ENCODE measurements at regions not wholly inside any gene's neighbourhood (a gene's known extent, or its start where the extent isn't known, plus 50 kb on each side); places are given as distances from the start of the nearest gene placed in this dataset.

- no peak for TF ChIP-seq CTCF (IDR thresholded peaks at IDR 0.05; ENCODE audit: low read length, missing control alignments)
- DNase-seq (ENCODE audit: low read depth) = no peak
- no peak overlapping the region for H3K4me3 ChIP-seq (replicated peaks; ENCODE audit: low read depth, low read length)
Observed at GRCh38 chr5:78726571-78726970, 78.0 kb upstream of the LHFPL2 start.

GRCh38 chr5:78726003-78726402, 77.4 kb upstream of the LHFPL2 start:
- DNase-seq (ENCODE audit: low read depth) = no peak
- no peak for TF ChIP-seq CTCF (IDR thresholded peaks at IDR 0.05; ENCODE audit: low read length, missing control alignments)
- H3K4me3 ChIP-seq (replicated peaks; ENCODE audit: low read depth, low read length) = no peak overlapping the region

- H3K4me3 ChIP-seq (replicated peaks; ENCODE audit: low read depth, low read length) = no peak overlapping the region
- DNase-seq (ENCODE audit: low read depth) = no peak
- no peak for TF ChIP-seq CTCF (IDR thresholded peaks at IDR 0.05; ENCODE audit: low read length, missing control alignments)
Observed at GRCh38 chr5:78724061-78724460, 75.5 kb upstream of the LHFPL2 start.

- no peak for TF ChIP-seq CTCF (IDR thresholded peaks at IDR 0.05; ENCODE audit: low read length, missing control alignments)
- H3K4me3 ChIP-seq (replicated peaks; ENCODE audit: low read depth, low read length) = no peak overlapping the region
- no peak for DNase-seq (ENCODE audit: low read depth)
Observed at GRCh38 chr5:78720997-78721396, 72.4 kb upstream of the LHFPL2 start.

- TF ChIP-seq CTCF (IDR thresholded peaks at IDR 0.05; ENCODE audit: low read length, missing control alignments) = no peak
- H3K4me3 ChIP-seq (replicated peaks; ENCODE audit: low read depth, low read length) = no peak overlapping the region
- no peak for DNase-seq (ENCODE audit: low read depth)
Observed at GRCh38 chr5:78720227-78720985, 71.8 kb upstream of the LHFPL2 start.

DNA sequence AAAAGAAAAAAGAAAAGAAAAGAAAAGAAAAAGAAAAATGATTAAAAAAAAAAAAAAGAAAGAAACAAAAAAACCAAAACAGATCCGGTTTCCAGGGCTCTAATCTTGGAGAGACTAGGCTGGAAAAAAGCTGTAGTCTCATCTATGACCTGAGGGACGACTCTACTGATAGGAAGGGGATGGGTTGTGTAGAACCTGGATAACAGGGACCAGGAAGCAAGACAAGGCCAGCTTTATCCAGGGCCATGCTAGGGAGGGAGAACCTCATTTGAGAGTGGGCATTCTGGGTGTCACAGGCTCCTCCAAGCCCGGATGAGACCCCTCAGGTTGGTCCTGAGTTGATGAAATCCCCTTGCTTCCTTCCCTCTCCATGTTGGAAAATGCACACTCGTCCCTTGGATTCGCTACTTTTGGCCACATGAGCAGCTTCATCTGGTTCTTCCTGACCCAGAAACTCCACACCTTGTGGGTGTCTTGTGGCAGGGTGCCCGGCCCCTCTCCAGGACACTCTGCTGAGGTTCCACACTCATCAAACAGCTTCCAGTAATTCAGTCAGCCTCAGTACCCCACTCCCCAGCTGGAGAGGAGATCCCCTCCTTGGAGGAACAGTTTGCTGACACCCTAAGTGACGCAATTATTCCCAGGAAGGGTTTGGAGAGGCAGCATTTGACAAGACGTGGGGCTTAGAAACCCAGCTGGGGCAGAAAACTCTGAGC, 71.1 kb upstream of the LHFPL2 start:
- DNase-seq (ENCODE audit: low read depth) = no peak
- TF ChIP-seq CTCF (IDR thresholded peaks at IDR 0.05; ENCODE audit: low read length, missing control alignments) = no peak
- H3K4me3 ChIP-seq (replicated peaks; ENCODE audit: low read depth, low read length) = no peak overlapping the region
